ENCODE measurements at regions not wholly inside any gene's neighbourhood (a gene's known extent, or its start where the extent isn't known, plus 50 kb on each side); places are given as distances from the start of the nearest gene placed in this dataset.
A peak's percentile ranks its signal among the peaks of the same experiment; 100 is the strongest.

DNA sequence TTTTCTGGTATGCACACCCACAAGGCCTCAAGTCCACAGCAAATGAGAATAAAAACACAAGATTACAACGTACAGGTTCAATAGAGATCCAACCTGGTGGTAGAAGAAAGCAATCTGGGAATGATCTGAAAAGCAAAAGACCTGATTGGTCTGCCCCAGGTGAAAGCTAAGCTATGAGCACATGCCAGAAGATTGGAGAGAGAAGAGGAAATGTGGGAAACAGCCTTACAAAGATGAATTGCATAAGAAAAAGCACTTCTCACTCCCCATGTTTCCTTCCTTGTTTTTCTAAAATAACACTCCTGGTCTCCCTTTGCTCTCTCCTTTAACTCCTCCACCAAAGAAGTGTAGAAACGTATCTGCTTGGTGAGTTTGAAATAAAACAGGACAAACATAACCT, 77.3 kb upstream of the ANO6 start:
- Mint-ChIP-seq H3K27ac (no peak overlapping the region), H3K4me1 (ENCODE audit: low read depth) (no peaks in the 10 kb centered on the region), H3K4me3 (no peak overlapping the region), H3K36me3 (ENCODE audit: low read depth) (no peaks in the 10 kb centered on the region), H3K27me3 (ENCODE audit: insufficient read depth) (peaks cover 11% of the 10 kb centered on the region), H3K9me3 (no peaks in the 10 kb centered on the region)
- TF ChIP-seq, protein P1, sequence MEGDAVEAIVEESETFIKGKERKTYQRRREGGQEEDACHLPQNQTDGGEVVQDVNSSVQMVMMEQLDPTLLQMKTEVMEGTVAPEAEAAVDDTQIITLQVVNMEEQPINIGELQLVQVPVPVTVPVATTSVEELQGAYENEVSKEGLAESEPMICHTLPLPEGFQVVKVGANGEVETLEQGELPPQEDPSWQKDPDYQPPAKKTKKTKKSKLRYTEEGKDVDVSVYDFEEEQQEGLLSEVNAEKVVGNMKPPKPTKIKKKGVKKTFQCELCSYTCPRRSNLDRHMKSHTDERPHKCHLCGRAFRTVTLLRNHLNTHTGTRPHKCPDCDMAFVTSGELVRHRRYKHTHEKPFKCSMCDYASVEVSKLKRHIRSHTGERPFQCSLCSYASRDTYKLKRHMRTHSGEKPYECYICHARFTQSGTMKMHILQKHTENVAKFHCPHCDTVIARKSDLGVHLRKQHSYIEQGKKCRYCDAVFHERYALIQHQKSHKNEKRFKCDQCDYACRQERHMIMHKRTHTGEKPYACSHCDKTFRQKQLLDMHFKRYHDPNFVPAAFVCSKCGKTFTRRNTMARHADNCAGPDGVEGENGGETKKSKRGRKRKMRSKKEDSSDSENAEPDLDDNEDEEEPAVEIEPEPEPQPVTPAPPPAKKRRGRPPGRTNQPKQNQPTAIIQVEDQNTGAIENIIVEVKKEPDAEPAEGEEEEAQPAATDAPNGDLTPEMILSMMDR (IDR thresholded peaks at IDR 0.05): no peak
- no peak for DNase-seq

DNA sequence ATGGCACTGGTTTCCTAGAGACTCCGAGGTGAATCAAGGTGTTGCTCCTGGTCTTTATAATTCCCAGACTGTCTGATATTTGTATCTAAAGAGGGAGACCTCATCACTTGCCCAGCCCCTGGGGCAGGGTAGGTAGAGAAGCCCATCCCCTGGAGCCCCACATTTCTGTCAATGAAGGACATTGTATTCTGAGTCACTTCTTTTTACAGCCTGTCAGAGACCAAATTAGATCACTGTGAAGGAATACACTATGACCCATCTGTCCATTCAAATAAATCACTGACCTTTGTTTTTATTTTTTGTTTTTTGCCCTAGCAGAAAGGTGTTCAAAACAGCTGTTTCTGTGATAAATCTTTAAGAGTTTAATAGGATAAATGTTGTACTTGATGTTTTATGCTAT, 67.9 kb upstream of the ANO6 start:
- H3K4me3 Mint-ChIP-seq: no peak overlapping the region
- H3K27me3 Mint-ChIP-seq (ENCODE audit: insufficient read depth): peaks cover 5% of the 10 kb centered on the region; the same call in 1 of the 2 replicates
- no peak overlapping the region for H3K27ac Mint-ChIP-seq
- no peaks in the 10 kb centered on the region for H3K4me1 Mint-ChIP-seq (ENCODE audit: low read depth)
- TF ChIP-seq, protein P1 (IDR thresholded peaks at IDR 0.05): no peak
- peaks cover 5% of the 10 kb centered on the region; the same call in 1 of the 2 replicates for H3K36me3 Mint-ChIP-seq (ENCODE audit: low read depth)
- no peak for DNase-seq
- H3K9me3 Mint-ChIP-seq: peaks cover 11% of the 10 kb centered on the region; the same call in 1 of the 2 replicates

DNA sequence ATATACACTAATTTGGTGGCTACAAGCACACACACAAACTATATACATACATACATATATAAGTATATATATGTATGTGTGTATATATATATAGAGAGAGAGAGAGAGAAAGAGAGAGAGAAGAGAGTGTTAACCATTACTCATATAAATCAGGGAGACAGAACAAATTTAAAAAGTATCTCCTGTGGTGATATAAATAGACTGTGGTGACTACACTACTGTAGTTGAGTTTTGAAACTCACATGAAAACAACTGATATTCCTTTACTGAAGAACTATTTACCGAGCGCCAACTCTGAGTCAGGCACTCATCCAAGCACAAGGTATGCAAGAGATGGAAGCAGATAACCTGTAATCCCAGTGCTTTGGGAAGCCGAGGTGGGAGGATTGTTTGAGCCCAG, 67.3 kb upstream of the ANO6 start:
- TF ChIP-seq, protein P1 (IDR thresholded peaks at IDR 0.05): no peak
- H3K27me3 Mint-ChIP-seq (ENCODE audit: insufficient read depth): peaks cover 5% of the 10 kb centered on the region; the same call in 1 of the 2 replicates
- H3K9me3 Mint-ChIP-seq: peaks cover 11% of the 10 kb centered on the region; the same call in 1 of the 2 replicates
- H3K36me3 Mint-ChIP-seq (ENCODE audit: low read depth): peaks cover 5% of the 10 kb centered on the region; the same call in 1 of the 2 replicates
- no peak overlapping the region for H3K27ac Mint-ChIP-seq
- DNase-seq: no peak
- no peak overlapping the region for H3K4me3 Mint-ChIP-seq
- no peaks in the 10 kb centered on the region for H3K4me1 Mint-ChIP-seq (ENCODE audit: low read depth)

DNA sequence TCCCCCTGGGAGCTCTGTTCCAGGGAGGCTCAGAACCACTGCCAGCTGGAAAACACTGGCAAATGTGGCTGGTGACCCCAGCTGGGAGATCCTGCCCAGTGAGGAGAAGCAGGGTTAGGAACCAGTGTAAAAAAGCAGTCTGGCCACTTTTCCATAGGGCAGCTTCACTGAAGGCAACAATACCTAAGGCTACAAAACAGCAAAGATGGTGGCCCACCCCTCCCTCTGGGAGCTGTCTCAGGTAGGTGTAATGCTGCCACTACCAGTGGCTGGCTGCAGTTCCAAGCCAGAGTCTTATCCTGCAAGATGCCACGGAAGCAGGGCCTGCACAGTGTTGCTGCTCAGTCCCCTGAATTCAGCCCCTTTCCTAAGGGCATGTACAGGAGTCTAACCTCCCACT, 50.6 kb upstream of the ANO6 start:
- H3K9me3 Mint-ChIP-seq: peaks cover 7% of the 10 kb centered on the region; the same call in 1 of the 2 replicates
- TF ChIP-seq, protein P1 (IDR thresholded peaks at IDR 0.05): no peak
- H3K4me1 Mint-ChIP-seq (ENCODE audit: low read depth): peaks cover 10% of the 10 kb centered on the region

DNA sequence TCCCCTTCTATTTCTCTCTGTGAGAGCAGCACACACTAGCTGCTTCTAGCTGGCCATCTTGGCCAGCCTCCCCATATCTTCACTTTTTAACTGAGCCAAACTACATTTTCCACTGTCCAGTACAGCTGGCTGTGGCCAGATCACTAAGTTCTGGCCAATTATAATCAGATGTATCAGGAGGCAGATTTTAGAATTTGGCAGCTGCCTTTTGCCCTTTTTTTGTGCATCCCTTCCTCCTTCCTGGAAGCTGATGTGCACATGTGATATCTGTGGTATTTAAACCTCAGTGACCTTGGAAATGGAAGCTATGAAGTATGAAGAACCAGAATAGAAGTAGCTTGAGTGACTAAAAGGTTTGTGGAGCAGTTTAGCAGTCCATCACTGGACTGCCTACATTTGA, 49.8 kb upstream of the ANO6 start:
- TF ChIP-seq, protein P1 (IDR thresholded peaks at IDR 0.05): no peak
- peak; percentile 5 for DNase-seq
- Mint-ChIP-seq H3K4me1 (ENCODE audit: low read depth) (peaks cover 10% of the 10 kb centered on the region), H3K27me3 (ENCODE audit: insufficient read depth) (peaks cover 7% of the 10 kb centered on the region), H3K9me3 (peaks cover 7% of the 10 kb centered on the region; the same call in 1 of the 2 replicates), H3K27ac (no peak overlapping the region), H3K36me3 (ENCODE audit: low read depth) (0 out of 2 replicates have a peak, but pooled peaks cover 5% of the 10 kb centered on the region), H3K4me3 (no peak overlapping the region)

More for the DNA sequence above, 50.6 kb upstream of the ANO6 start:
- Mint-ChIP-seq H3K36me3 (ENCODE audit: low read depth) (0 out of 2 replicates have a peak, but pooled peaks cover 5% of the 10 kb centered on the region), H3K27me3 (ENCODE audit: insufficient read depth) (peaks cover 7% of the 10 kb centered on the region), H3K27ac (no peak overlapping the region), H3K4me3 (no peak overlapping the region)
- no peak for DNase-seq

Measured in HFFc6 (cell line).